DMS79 (cell line): ENCODE measurements at regions not wholly inside any gene's neighbourhood (a gene's known extent, or its start where the extent isn't known, plus 50 kb on each side); places are given as distances from the start of the nearest gene placed in this dataset.

ENCODE experiments used
- DNase-seq: peaks from one replicate; lab custom pipeline; 2025; lab: John Stamatoyannopoulos, UW

DNA sequence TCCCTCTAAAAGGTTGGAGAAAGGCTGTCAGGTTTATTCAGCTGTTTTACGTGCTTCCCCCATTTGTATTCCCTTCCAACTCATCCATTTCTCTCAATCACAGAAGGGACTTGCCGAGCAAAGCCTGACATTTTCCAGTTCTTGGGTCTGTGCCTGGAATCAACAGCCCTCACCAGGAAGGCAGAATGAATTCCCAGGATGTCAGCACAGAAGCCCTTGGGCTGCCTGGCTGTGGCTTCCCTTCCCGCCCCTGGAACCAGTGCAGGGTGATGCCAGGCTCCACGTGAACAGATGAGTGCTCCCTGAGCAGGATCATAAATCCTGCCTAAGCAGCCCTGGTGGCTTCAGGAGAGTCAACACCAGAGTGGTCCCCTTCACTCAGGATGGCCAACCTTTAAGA lies 86.1 kb upstream of the CD83 start:
- no peak for DNase-seq

DNA sequence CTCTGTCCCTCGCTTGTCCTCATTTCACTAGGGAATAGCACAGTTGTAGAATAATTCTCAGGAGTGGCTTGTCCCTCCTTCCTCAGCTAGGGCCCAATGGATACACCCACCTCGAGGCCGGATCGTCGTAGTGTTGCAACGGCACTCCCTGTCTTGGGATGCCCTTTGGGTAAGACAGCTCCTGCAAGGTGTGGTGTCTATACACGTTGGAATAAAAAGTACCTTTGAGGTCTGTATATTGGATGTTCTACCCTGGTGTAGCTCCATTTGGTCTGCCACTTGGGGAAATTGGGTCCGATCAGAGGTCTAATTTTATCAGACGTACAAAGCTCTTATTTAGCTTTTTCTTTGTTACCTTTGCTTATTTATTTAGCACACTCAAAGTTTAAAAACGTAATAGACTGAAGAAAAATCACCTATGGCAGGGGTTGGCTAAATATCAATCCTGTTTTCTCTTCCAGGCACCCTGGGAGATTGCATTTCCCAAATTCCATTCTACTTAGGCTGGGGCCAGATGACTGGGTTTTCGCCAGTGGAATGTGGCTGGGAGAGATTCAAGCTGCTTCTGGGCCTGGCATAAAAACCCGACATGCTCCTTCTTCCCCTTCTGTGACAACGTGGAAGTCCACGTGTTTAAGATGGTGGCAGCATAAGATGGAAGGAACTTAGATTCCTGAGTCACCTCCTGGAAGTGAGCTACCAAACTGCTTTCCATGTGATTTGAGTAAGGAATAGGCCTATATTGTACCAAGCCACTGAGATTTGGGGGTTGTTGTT lies 82.3 kb upstream of the CD83 start:
- DNase-seq = no peak

DNA sequence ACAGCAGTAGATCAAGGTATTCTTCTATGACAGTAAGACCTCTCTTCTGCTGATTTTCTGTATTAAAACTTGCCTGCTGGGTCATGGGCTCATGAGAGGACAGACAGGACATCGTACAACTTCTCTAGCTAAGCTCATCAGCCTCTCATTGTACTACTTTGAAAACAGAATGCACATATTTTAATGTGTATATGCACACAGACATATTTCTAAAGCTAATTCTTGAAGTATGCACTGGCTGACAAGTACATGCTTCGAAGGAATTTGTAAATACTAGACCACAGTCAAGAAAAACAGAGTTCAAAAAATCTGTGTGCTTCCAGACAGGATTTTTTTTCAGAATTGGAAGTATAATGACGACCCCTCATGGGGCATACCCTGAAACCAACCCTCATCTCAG lies 81.7 kb upstream of the CD83 start:
- no peak for DNase-seq

DNA sequence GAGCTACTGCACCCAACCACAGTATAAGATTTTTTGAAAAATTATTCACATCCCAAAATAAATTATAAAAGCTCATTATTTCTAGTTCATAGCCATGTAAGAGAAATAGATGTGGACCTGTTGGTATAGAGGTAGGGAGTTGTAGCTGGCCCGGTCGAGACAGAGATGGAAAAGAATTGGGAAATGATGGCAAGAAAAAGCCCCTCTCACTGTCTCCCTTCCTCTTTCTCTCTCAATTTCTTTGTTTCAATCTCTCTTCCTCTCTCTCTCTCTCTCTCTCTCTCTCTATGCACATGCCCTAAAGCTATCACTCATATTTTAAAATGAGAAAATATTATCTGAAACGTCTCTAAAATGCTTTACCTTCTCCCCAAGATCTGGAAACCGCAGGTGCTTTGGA lies 80.7 kb upstream of the CD83 start:
- no peak for DNase-seq

DNA sequence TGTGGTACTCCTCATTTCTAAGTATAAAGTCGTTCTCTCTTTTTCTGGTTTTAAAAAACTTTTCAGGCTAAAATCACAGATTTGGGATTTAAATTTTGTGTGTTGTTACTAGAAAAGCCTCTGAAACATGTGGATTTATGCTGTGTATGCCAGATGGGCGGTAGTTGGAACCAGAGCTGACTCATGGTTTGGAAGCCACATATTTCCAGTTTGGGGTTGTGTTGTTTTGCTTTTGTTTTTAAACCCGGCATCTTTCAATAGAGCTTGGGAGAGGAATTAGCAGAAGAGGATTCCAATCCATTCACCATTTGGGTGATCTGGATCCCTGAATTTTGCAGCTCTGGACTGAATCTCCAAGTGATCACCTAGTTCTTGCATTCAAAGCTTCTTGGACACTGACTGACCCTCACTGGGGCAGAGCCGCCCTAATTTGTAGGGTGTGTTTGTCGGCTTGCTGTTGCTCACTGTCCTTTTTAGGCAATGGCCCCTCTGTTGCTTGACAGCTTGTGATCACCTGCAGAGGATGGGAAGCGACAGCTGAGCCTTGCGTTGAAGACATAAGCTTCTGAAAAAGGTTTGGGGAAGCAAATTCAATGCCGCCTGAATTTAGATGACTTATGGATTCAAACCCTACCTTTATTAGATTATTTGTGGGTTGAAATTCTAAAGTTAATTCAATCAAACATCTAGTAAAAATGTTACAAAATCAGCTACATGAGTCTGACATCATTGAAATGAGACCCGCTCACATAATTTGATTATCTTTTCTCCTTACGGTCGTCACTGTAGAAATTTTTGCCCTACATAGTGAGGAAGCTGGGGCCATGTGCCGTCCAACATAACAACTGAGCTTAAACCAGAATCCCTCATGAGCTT lies 79.9 kb upstream of the CD83 start:
- DNase-seq = no peak

DNA sequence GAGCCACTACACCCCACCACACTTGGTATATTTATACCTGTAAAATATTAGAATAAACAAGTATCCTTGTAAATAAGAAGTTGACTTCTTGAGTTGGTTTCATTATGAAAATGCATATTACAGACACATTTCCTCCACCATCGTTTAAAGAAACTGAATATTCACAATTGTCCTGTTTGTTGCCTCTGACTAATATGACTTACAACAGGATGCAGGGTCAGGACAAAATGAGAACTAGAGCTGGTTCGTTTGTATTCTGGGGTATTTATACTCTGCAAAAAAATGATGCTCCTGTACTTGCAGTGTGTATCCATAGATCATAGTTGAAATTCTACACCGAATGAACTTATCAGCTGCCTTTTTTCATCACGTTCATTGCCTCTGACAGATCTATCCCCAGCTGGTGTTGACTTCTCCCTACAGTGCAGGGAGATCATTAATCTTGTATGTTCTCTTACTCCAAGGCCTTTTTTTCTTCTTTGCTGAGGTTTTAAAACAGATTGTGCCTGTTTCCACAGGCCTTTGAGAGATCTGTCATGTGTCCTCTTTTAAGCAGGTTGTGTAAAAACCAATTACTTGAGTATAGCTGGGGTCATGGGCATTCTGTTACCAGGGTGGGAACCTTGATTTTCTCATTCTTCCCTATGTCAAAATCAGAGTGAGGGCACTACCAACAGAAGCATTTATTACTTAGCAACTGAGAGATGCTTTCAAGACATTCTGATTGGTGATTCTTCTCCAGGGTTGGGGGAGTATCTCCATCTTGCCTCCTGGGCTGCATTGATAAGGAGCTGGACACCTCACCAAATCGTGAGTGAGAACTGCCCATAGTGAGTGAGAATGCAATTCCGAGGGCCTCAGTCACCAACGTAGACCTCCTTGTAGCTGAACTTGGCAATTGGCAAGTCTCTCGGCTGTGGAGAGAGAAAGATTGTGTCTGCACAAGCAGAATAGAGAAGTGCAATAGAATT lies 78.8 kb upstream of the CD83 start:
- DNase-seq = no peak

DNA sequence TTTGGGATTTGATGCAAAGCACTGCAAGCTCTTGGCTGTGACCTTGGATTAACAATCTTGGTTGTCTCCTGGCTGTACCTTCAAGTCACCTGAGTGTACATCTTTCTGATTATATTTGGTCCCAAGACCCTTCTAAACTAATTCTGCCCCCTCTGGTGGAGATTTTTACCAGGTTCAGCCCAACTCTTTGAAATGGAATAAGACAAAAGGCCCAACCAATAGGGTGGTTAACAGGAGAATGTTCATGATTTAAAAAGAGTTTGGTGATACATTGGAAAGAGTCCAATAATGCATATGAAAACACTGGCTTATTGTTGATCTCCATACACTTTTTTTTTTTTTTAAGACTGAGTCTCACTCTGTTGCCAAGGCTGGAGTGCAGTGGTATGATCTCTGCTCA lies 77.5 kb upstream of the CD83 start:
- no peak for DNase-seq

DNA sequence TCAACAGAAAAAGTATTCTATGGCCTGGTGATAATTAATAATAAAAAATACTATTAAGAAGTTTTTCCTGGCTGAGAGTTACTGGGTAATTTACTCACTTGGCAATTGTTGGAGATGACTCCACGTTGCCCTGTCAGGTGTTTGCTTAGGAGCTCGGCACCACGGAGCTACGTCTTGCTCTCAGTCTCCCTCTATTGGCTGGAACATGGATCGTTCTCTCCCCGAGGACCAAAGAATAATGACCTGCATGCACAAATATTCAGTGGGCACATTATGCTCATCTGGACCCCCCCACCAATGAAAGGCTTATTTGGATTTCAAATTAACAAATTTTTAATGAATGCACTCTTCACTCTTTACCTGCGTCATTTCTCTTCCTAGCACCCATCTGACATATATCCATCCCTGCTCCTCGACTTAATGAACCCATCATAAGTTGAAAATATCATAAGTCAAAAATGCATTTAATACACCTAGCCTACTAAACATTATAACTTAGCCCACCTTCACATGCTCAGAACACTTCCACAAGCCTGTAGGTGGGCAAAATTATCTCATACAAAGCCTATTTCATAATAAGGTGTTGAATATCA lies 71.0 kb upstream of the CD83 start:
- DNase-seq = no peak

DNA sequence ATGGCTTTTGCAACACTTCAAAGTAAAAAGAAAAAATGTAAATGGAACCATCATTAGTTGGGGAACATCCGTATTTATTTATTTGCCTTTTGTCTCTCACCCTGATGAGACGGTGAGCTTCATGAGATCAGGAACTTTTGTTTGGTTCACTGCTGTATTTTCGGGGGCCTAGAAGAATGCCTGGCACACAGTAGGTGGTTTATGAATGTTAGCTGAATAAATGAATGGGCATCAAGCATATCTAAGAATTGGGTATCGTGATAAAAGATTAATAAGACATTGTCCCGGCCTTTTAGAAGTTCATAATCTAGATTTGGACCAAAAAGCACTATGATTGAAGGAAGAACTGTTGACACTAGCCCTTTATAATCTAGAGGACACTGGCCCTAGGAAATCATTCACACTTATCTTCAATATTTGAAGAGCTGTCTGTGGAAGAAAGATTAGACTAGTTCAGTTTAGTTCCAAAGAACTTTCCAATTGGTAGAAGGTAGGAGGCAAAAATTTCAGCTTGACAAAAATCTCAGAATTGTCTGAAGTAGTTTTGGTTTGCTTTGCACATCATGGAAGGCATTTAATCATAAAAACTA lies 70.3 kb upstream of the CD83 start:
- no peak for DNase-seq

DNA sequence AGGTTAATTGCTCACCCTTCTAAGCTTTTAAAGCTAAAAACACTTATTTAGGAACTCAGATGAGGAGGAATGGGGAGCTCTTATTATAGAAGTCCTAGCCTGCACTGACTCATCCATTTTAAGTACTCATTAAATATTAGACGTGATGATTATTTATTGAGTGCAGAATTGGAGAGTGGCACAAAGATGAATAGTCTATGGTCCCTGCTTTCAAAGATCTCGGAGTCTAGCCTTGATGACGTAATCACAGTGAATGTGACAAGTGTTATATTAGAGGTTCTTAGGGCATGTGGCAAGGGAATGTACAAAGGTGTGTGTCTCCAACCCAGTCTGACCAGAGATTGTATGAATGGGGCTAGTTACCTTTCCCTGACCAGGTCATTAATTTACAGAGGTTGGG lies 68.7 kb upstream of the CD83 start:
- DNase-seq = no peak

DNA sequence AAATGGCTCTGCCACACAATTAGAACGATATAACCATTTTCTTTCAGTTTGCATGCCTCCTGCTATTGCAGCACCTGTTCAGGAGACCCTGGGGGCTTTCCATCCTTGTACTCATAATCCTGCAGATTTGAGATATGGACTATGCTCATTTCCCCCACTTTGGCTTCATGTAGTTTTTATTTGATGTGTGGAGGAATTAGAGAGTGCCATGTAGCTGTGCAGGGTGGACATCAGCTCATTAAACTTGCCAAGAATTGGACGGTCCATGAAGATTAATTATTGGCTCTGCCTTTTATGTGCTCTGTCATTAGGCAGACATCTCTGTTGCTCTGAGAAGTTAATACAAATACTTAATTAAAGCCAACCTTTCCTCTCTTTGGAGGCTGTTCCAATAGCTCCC lies 66.2 kb upstream of the CD83 start:
- no peak for DNase-seq

DNA sequence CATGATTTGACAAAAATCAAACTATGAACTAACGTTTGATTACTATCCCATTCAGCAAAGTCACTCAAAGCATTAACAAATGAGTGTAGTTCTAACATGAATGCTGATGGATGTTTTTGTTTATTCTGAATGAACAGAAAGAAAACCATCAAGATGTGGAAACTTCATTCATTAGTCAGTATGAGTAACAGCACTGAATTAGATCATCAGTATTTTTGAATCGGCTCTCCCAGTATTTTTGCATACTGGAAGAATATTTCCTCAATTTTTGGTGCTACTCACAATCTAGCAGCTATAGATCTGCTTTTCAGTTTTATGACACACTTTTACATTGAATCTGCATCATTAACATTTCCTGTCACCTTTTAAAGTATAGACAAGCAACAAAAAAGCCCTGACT lies 63.8 kb upstream of the CD83 start:
- DNase-seq = no peak

DNA sequence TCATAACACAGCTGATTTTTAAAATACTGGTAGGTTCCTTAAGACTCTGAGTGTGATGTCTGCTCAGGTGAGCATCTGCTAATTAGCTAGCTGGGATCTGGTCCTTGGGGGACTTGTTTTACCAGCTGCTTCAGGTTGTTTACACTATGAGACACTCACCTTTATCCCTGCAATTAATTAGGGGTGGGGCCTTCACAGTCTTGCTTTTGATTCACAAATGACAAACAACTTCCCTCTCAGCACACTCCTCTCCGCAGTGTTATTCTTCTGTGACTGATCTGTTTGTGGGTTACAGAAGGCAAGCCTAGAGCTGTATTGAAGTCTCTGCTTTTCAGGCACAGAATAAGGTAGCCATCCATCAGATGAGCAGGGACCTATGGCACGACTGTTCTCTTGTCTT lies 62.0 kb upstream of the CD83 start:
- DNase-seq = peak; percentile 12

DNA sequence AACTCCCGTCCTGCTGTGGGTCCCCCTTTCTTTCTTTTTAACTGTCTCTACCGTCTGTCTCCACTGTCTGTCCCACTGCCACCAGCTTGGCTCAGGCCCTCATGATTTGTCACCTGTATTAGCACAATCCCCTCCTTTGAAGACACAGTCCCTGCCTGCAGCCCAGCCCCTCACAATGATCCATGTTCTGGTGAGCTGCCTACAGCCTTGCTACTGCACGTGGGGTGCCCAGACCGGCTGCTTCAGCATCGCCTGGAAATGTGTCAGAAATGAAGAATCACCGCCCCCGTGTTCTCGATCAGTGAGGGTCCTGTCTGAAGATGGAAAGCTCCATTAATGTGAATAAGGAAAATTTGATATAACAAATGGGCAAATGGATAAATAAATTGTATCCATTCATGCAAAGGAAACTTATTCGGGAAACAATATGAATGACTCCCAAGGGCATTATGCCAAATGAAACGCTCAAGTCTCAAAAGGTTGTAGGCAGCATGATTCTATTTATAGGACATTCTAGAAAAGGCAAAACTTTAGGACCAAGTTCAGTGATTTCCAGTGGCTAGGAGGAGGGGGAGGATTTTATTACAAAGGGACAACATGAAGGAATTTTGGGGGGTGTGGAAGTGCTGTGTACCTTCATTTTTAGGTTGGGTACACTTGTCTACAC lies 59.4 kb upstream of the CD83 start:
- no peak for DNase-seq

DNA sequence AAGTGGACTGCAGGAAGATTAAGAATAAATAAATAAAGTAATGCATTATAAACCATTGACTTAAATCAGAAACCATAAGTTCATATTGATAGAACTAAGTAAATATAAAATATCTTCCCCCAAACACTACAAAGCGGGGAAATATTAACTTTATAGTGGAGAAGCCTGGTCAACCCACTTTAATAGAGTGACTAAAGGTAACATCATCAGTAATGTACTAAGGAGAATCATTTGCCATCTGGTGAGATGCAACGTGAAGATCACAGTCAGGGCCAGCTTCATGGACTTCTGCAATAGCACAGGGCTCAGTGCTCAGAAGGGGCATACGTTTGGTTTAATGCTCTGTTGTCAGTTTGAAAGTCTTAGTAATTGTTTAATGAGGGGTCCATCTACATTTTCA lies 58.8 kb upstream of the CD83 start:
- DNase-seq = no peak

DNA sequence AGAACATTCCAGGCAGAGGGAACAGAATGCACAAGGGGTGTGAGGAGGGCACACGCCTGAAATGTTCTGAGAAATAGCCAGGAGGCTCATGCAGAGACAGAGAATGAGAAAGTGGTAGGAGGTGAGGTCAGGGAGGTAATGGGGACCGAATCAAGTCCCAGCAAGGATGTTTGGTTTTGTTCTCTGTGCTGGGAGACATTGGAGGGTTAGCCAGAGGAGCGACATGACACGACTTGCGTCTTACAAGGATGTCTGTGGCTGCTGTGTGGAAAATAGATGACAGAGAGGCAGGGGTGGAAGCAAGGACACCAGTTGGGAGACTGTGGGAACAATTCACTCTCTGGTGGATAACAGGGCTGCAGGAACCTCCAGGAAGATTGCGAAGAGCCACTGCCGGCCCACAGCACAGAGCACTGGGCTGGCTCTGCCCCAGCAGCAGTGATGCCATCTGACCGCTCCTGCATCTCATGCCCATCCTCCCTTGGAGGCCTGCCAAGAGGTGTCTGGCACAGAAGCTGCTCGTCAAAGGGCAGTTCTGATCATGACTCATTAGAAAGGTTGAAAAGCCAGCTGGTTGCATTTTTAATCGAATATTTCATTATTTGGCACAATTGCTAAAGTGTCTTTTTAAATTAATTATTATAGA lies 57.7 kb upstream of the CD83 start:
- no peak for DNase-seq

DNA sequence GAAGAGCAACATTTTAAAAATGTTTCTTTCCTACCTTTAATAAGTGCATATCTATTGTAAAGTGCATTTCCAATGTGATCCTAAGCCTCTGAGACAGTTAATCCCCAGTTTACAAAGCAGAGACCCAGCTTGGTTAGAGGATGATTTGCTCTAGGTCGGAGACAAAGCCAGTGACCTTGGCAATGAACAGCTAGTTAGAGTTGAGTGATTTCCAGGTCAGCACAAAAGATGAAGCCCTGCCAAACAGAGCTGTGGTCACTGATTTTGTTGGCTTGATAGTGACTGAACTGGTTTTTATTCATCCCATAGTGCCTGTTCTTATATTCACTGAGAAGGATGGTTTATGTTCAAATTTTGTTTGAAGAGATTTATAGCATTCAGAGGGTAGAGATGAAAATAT lies 56.6 kb upstream of the CD83 start:
- no peak for DNase-seq

DNA sequence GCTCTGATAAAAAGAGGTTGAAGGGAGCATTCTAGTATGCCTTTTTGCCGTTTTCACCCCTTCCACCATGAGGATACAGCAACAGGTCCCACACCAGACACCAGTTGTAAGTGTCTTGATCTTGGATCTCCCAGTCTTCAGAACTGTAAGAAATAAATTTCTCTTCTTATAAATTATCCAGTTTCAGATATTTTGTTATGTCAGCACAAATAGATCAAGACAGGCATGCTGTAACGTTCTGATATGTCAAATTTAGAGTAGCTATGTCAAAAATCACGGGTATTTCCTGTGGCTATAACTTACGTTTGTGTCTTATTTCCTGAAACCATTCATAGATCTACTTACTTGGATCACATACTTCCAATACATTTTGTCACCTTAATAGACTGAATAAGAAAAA lies 55.9 kb upstream of the CD83 start:
- DNase-seq = no peak

DNA sequence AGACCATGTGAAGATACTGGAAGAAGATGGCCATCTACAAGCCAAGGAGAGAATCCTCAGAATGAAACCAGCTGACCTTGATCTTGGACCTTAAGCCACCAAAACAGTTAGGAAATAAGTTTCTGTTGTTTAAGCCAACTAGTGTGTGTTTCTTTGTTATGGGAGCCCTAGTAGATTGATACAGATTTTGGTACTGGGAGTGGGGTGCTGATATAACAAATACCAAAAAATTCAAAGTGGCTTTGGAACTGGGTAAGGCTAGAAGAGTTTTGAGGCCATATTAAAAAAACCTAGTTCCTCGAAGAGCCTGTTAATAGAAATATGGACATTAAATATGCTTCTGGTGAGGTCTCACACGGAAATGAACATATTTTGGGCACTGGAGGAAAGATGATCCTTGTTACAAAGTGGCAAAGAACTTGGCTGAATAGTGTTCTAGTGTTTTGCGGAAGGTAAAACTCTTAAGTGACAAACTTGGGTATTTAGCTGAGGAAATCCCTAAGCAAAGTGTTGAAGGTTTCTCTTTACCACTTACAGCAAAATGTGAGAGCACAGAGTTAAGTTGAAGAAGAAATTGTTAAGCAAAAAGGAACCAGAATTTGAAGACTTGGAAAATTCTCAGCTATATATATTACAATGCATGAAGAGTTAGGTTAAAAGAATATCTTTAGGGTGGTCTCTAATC lies 55.1 kb upstream of the CD83 start:
- DNase-seq = no peak

DNA sequence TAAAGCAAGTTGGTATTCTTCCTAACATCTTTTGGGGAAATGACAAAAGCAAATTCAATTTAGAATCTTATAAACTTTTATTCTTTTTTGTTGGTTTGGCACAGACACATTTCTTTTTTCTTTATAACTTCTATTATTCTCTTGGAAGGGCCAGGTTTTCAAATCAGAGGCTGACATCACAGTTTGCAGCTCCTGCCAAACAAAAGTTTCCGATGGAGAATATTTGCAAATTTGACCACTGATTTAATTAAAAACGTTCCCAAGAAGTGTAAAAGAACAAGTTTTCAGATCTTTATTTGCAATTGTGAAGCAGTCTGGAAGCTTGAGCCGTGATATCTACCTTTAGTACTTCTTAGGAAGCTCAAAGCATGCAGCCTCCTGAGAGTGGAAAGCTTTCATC lies 53.8 kb upstream of the CD83 start:
- DNase-seq = no peak
